Trophoblast cell (in vitro differentiated cells and primary cell): ENCODE measurements at regions not wholly inside any gene's neighbourhood (a gene's known extent, or its start where the extent isn't known, plus 50 kb on each side); places are given as distances from the start of the nearest gene placed in this dataset.

Experiments
- DNase-seq, 2 donors: peaks; one replicate each; pipeline ENCODE4 v3.0.0-alpha.2; 2016
- H2AFZ ChIP-seq: 2 replicates; pipeline ENCODE4 v1.6.1; 2013; ENCODE audit warnings: low read length, moderate library complexity, mild to moderate bottlenecking; ENCODE audit not compliant: insufficient read depth, poor library complexity
- H2AK5ac ChIP-seq: 2 replicates; pipeline ENCODE4 v1.6.1; 2013; ENCODE audit warnings: mild to moderate bottlenecking, low read length
- H2BK120ac ChIP-seq: 2 replicates; pipeline ENCODE4 v1.6.1; 2013; ENCODE audit warnings: low read length, mild to moderate bottlenecking, moderate library complexity; ENCODE audit not compliant: insufficient read depth, poor library complexity
- H2BK12ac ChIP-seq: 2 replicates; pipeline ENCODE4 v1.6.1; 2013; ENCODE audit warnings: mild to moderate bottlenecking, low read length, moderate library complexity
- H2BK5ac ChIP-seq: 2 replicates; pipeline ENCODE4 v1.6.1; 2013; ENCODE audit warnings: low read length, low read depth, moderate library complexity, mild to moderate bottlenecking; ENCODE audit not compliant: poor library complexity
- H3K14ac ChIP-seq: 2 replicates; pipeline ENCODE4 v1.6.1; 2013; ENCODE audit warnings: mild to moderate bottlenecking, low read length
- H3K18ac ChIP-seq: 2 replicates; pipeline ENCODE4 v1.6.1; 2013; ENCODE audit warnings: mild to moderate bottlenecking, low read length
- H3K23ac ChIP-seq: 2 replicates; pipeline ENCODE4 v1.6.1; 2013; ENCODE audit warnings: low read length
- H3K27ac ChIP-seq: 2 replicates; pipeline ENCODE4 v1.5.1; 2013; ENCODE audit warnings: low read depth, mild to moderate bottlenecking, inconsistent platforms, low read length, moderate library complexity
- H3K27me3 ChIP-seq: 2 replicates; pipeline ENCODE4 v1.6.1; 2013; ENCODE audit warnings: inconsistent platforms, mild to moderate bottlenecking, low read length, moderate library complexity; ENCODE audit not compliant: insufficient read depth
- H3K36me3 ChIP-seq, 2 experiments: 1 replicate in 1 of 2; 2 replicates in 1 of 2; pipeline ENCODE4 v1.6.1; 2013; ENCODE audit warnings: low read length in 2 of 2, mild to moderate bottlenecking in 2 of 2, moderate library complexity in 1 of 2; ENCODE audit not compliant: insufficient read depth in 2 of 2, control insufficient read depth in 1 of 2
- H3K4ac ChIP-seq: 2 replicates; pipeline ENCODE4 v1.6.1; 2013; ENCODE audit warnings: low read depth, mild to moderate bottlenecking, low read length, moderate library complexity
- H3K4me1 ChIP-seq, 2 experiments: 1 replicate in 1 of 2; 2 replicates in 1 of 2; pipeline ENCODE4 v1.6.1; 2013; ENCODE audit warnings: low read length in 2 of 2, mild to moderate bottlenecking in 2 of 2, moderate library complexity in 1 of 2; ENCODE audit not compliant: insufficient read depth in 2 of 2, control insufficient read depth in 1 of 2
- H3K4me2 ChIP-seq: 2 replicates; pipeline ENCODE4 v1.6.1; 2013; ENCODE audit warnings: inconsistent platforms, mild to moderate bottlenecking, low read length, moderate library complexity
- H3K4me3 ChIP-seq: 2 replicates; pipeline ENCODE4 v1.5.1; 2013; ENCODE audit warnings: mild to moderate bottlenecking, low read depth, low read length, inconsistent platforms
- H3K79me1 ChIP-seq: one replicate; pipeline ENCODE4 v1.6.1; 2013; ENCODE audit warnings: low read length
- H3K79me2 ChIP-seq: 2 replicates; pipeline ENCODE4 v1.6.1; 2013; ENCODE audit warnings: low read length, mild to moderate bottlenecking; ENCODE audit not compliant: control insufficient read depth, insufficient read depth, poor library complexity
- H3K9ac ChIP-seq: 2 replicates; pipeline ENCODE4 v1.6.1; 2013; ENCODE audit warnings: mild to moderate bottlenecking, low read length
- H3K9me3 ChIP-seq: 2 replicates; pipeline ENCODE4 v1.6.1; 2013; ENCODE audit warnings: low read depth, mild to moderate bottlenecking, control low read depth, inconsistent platforms, low read length; ENCODE audit not compliant: insufficient read depth
- H4K12ac ChIP-seq: 2 replicates; pipeline ENCODE4 v1.6.1; 2013; ENCODE audit warnings: low read depth, mild to moderate bottlenecking, low read length, moderate library complexity
- H4K8ac ChIP-seq: 2 replicates; pipeline ENCODE4 v1.6.1; 2013; ENCODE audit warnings: low read depth, mild to moderate bottlenecking, low read length, moderate library complexity
- H4K91ac ChIP-seq: one replicate; pipeline ENCODE4 v1.6.1; 2013; ENCODE audit warnings: low read depth, mild to moderate bottlenecking, low read length, moderate library complexity
- WGBS: extraction: QIAGEN DNeasy Blood & Tissue Kit; methylation state at CpG from one replicate; pipeline ENCODE4 v1.1.7; 2013; ENCODE audit warnings: missing lambda C conversion rate; ENCODE audit not compliant: insufficient read length, insufficient coverage; ENCODE audit errors: extremely low coverage; 5-methylcytosine and 5-hydroxymethylcytosine counted together

- Histone ChIP-seq H3K79me1 (no peaks in the 10 kb centered on the region), H3K27me3 (peaks cover 7% of the 10 kb centered on the region), H3K27ac (no peak overlapping the region), H2BK5ac (no peak overlapping the region), H4K91ac (no peak overlapping the region), H2AK5ac (no peak overlapping the region), H2AFZ (no peak overlapping the region), H3K4me3 (no peak overlapping the region), H3K4ac (no peak overlapping the region), H4K8ac (no peak overlapping the region), H3K9me3 (no peaks in the 10 kb centered on the region), H3K4me2 (no peak overlapping the region), H2BK120ac (no peak overlapping the region), H4K12ac (no peak overlapping the region), H3K79me2 (no peaks in the 10 kb centered on the region), H3K18ac (no peak overlapping the region), H2BK12ac (no peak overlapping the region), H3K23ac (no peak overlapping the region), H3K14ac (no peak overlapping the region), H3K4me1 (peaks cover 0 to 6% of the 10 kb centered on the region in 2 experiments), H3K9ac (no peak overlapping the region), H3K36me3 (no peaks in the 10 kb centered on the region)
- no CpG with 5 or more reads among the region's 3 CpGs for WGBS
- DNase-seq, result no peak
Observed at GRCh38 chrX:139206914-139207313, 323.6 kb upstream of the F9 start.

GRCh38 chrX:139204898-139205667, 325.5 kb upstream of the F9 start:
- Histone ChIP-seq H3K9me3 (no peaks in the 10 kb centered on the region), H3K27ac (no peak overlapping the region), H2BK12ac (no peak overlapping the region), H2BK120ac (no peak overlapping the region), H3K4me2 (peak overlapping the region; percentile 95), H3K79me1 (no peaks in the 10 kb centered on the region), H3K4me1 (peaks cover 0 to 4% of the 10 kb centered on the region in 2 experiments), H3K4ac (no peak overlapping the region), H2BK5ac (no peak overlapping the region), H3K4me3 (no peak overlapping the region), H4K91ac (no peak overlapping the region), H4K12ac (peak overlapping the region; percentile 30), H3K18ac (no peak overlapping the region), H3K36me3 (no peaks in the 10 kb centered on the region), H2AFZ (no peak overlapping the region), H4K8ac (no peak overlapping the region), H3K23ac (no peak overlapping the region), H3K9ac (no peak overlapping the region), H3K27me3 (peaks cover 7% of the 10 kb centered on the region), H3K14ac (no peak overlapping the region), H3K79me2 (no peaks in the 10 kb centered on the region), H2AK5ac (no peak overlapping the region)
- no peak for DNase-seq
- no CpG with 5 or more reads among the region's 58 CpGs for WGBS

GRCh38 chrX:139204571-139204897, 326.0 kb upstream of the F9 start:
- WGBS, result no CpG with 5 or more reads among the region's 20 CpGs
- Histone ChIP-seq H3K27me3 (peaks cover 7% of the 10 kb centered on the region), H3K36me3 (no peaks in the 10 kb centered on the region), H3K27ac (no peak overlapping the region), H2BK12ac (no peak overlapping the region), H4K12ac (peak overlapping the region; percentile 30), H3K9me3 (no peaks in the 10 kb centered on the region), H3K23ac (no peak overlapping the region), H3K79me2 (no peaks in the 10 kb centered on the region), H4K91ac (no peak overlapping the region), H2BK120ac (no peak overlapping the region), H4K8ac (no peak overlapping the region), H3K4me2 (peak overlapping the region; percentile 95), H3K18ac (no peak overlapping the region), H3K4me3 (peak overlapping the region; percentile 59), H3K79me1 (no peaks in the 10 kb centered on the region), H3K9ac (no peak overlapping the region), H2BK5ac (no peak overlapping the region), H3K14ac (no peak overlapping the region), H3K4ac (no peak overlapping the region), H2AK5ac (no peak overlapping the region), H3K4me1 (peaks cover 0 to 4% of the 10 kb centered on the region in 2 experiments), H2AFZ (no peak overlapping the region)
- DNase-seq, result no peak

- Histone ChIP-seq H4K8ac (no peak overlapping the region), H3K18ac (no peak overlapping the region), H4K12ac (no peak overlapping the region), H3K79me2 (no peaks in the 10 kb centered on the region), H2AFZ (peak overlapping the region; percentile 71), H3K9me3 (no peaks in the 10 kb centered on the region), H3K14ac (no peak overlapping the region), H3K4me2 (peak overlapping the region; percentile 95), H3K4me3 (peak overlapping the region; percentile 59), H2BK12ac (peak overlapping the region; percentile 76), H4K91ac (no peak overlapping the region), H3K23ac (no peak overlapping the region), H3K36me3 (no peaks in the 10 kb centered on the region), H3K4me1 (peaks cover 0 to 4% of the 10 kb centered on the region in 2 experiments), H2AK5ac (no peak overlapping the region), H3K27ac (no peak overlapping the region), H2BK5ac (no peak overlapping the region), H3K4ac (no peak overlapping the region), H2BK120ac (no peak overlapping the region), H3K27me3 (peaks cover 7% of the 10 kb centered on the region), H3K79me1 (no peaks in the 10 kb centered on the region), H3K9ac (no peak overlapping the region)
- peak in 1 of 2 donors; percentile 2 for DNase-seq
- WGBS, result no CpG with 5 or more reads among the region's 99 CpGs
Observed at GRCh38 chrX:139203651-139204570, 326.6 kb upstream of the F9 start.
